SK-N-SH (cell line): ENCODE measurements at regions not wholly inside any gene's neighbourhood (a gene's known extent, or its start where the extent isn't known, plus 50 kb on each side); places are given as distances from the start of the nearest gene placed in this dataset.

Source experiments
- CTCF ChIA-PET: fragments of 300-600, 350-600 bp; formaldehyde crosslinking; extraction: SDS; loops from one replicate; lab custom pipeline; 2021; lab: Yijun Ruan, JAX
- POLR2A ChIA-PET: fragments of 350-600 bp; sonication (Branson Sonifier 250); formaldehyde crosslinking; extraction: SDS; loops from one replicate; lab custom pipeline; 2020; ENCODE audit warnings: antibody characterized with exemption, inconsistent platforms; lab: Yijun Ruan, JAX
- DNase-seq: peaks from one replicate; pipeline ENCODE4 v3.0.0; 2012
- H2AFZ ChIP-seq: fragments of 200-600 bp; sonication (generic); 2 replicates; pipeline ENCODE4 v1.8.1; 2016; ENCODE audit warnings: antibody characterized with exemption, mild to moderate bottlenecking, low read depth
- H3F3A ChIP-seq: fragments of 200-600 bp; sonication (generic); replicated peaks from 2 replicates; pipeline ENCODE3; 2016; ENCODE audit warnings: antibody characterized with exemption, mild to moderate bottlenecking; ENCODE audit not compliant: insufficient read depth
- H3K27ac ChIP-seq, 2 experiments: fragments of 200-500 bp in 1 of 2; fragments of 200-600 bp in 1 of 2; sonication (Bioruptor generic) in 1 of 2; sonication (generic), shearing (Covaris generic) in 1 of 2; 2 replicates each; pipeline versions ENCODE4 v1.5.1 to v1.6.1; 2014 to 2016; ENCODE audit warnings: low read depth in 2 of 2, inconsistent platforms in 1 of 2, low read length in 1 of 2, mild to moderate bottlenecking in 1 of 2, mixed read lengths in 1 of 2
- H3K27me3 ChIP-seq: fragments of 200-600 bp; sonication (generic), shearing (Covaris generic); 2 replicates; pipeline ENCODE4 v1.6.1; 2016; ENCODE audit warnings: mixed run types; ENCODE audit not compliant: insufficient read depth
- H3K36me3 ChIP-seq, 2 experiments: fragments of 200-500 bp in 1 of 2; fragments of 200-600 bp in 1 of 2; sonication (Bioruptor generic) in 1 of 2; sonication (generic) in 1 of 2; replicated peaks in 1 of 2; 2 replicates each; pipeline versions ENCODE3 to v1.5.1; 2014 to 2016; ENCODE audit warnings: low read length in 1 of 2, mild to moderate bottlenecking in 1 of 2; ENCODE audit not compliant: insufficient read depth in 2 of 2, control insufficient read depth in 1 of 2
- H3K4me1 ChIP-seq, 2 experiments: fragments of 200-500 bp in 1 of 2; fragments of 200-600 bp in 1 of 2; sonication (Bioruptor generic) in 1 of 2; sonication (generic), shearing (Covaris generic) in 1 of 2; 2 replicates each; pipeline versions ENCODE4 v1.5.1 to v1.6.1; 2014 to 2016; ENCODE audit warnings: low read depth in 1 of 2, low read length in 1 of 2, mixed run types in 1 of 2; ENCODE audit not compliant: insufficient read depth in 2 of 2, control insufficient read depth in 1 of 2
- H3K4me2 ChIP-seq: fragments of 200-600 bp; sonication (generic), shearing (Covaris generic); 2 replicates; pipeline ENCODE4 v1.6.1; 2017; ENCODE audit warnings: mixed run types
- H3K4me3 ChIP-seq, 2 experiments: fragments of 200-500 bp in 1 of 2; fragments of 200-600 bp in 1 of 2; sonication (Bioruptor generic) in 1 of 2; sonication (generic), shearing (Covaris generic) in 1 of 2; 2 replicates each; pipeline versions ENCODE4 v1.5.1 to v1.8.1; 2014 to 2016; ENCODE audit warnings: low read depth in 2 of 2, inconsistent platforms in 1 of 2, low read length in 1 of 2, mild to moderate bottlenecking in 1 of 2, mixed read lengths in 1 of 2, moderate library complexity in 1 of 2
- H3K79me2 ChIP-seq: fragments of 200-600 bp; sonication (generic); 2 replicates; pipeline ENCODE4 v1.8.1; 2017; ENCODE audit warnings: mild to moderate bottlenecking; ENCODE audit not compliant: insufficient read depth
- H3K9ac ChIP-seq: fragments of 200-600 bp; sonication (generic); 2 replicates; pipeline ENCODE4 v1.6.1; 2017; ENCODE audit warnings: mixed run types
- H3K9me2 ChIP-seq: fragments of 200-600 bp; sonication (generic); 2 replicates; pipeline ENCODE4 v1.6.1; 2017; ENCODE audit warnings: mixed run types
- H3K9me3 ChIP-seq: fragments of 200-600 bp; sonication (generic); 2 replicates; pipeline ENCODE4 v1.6.1; 2017; ENCODE audit warnings: mixed run types, mild to moderate bottlenecking, moderate library complexity
- H4K20me1 ChIP-seq: fragments of 200-600 bp; sonication (generic); 2 replicates; pipeline ENCODE4 v1.6.1; 2017; ENCODE audit warnings: mild to moderate bottlenecking, mixed run types; ENCODE audit not compliant: insufficient read depth
- EZH2phosphoT487 ChIP-seq: fragments of 200-600 bp; sonication (generic); IDR thresholded peaks from 2 replicates; pipeline ENCODE4 v1.6.1; 2017; ENCODE audit warnings: low read depth, mixed run types, mild to moderate bottlenecking, antibody characterized with exemption, moderate library complexity, borderline replicate concordance
- FOXJ3 ChIP-seq: sonication (generic); formaldehyde crosslinking; IDR thresholded peaks from 2 replicates; pipeline ENCODE4 v1.5.1; 2020; ENCODE audit warnings: mild to moderate bottlenecking, missing genetic modification reagents
- FOXM1 ChIP-seq: IDR thresholded peaks from 2 replicates; pipeline ENCODE4 v1.4.0; 2012; ENCODE audit warnings: low read depth, mild to moderate bottlenecking
- GABPA ChIP-seq: IDR thresholded peaks from 2 replicates; pipeline ENCODE4 v1.4.0; 2012; ENCODE audit warnings: low read depth, mild to moderate bottlenecking
- GATA2 ChIP-seq: sonication (generic); formaldehyde crosslinking; IDR thresholded peaks from 2 replicates; pipeline ENCODE4 v1.5.0; 2020; ENCODE audit warnings: mild to moderate bottlenecking, missing genetic modification reagents
- MEF2A ChIP-seq: IDR thresholded peaks from 2 replicates; pipeline ENCODE4 v1.4.0; 2012; ENCODE audit warnings: low read depth, borderline replicate concordance
- POLR2AphosphoS5 ChIP-seq: IDR thresholded peaks from 2 replicates; pipeline ENCODE4 v1.6.1; 2012; ENCODE audit warnings: low read depth, low read length
- RXRA ChIP-seq: IDR thresholded peaks from 2 replicates; pipeline ENCODE4 v1.4.0; 2012; ENCODE audit warnings: low read depth, mild to moderate bottlenecking, borderline replicate concordance
- SMC3 ChIP-seq: IDR thresholded peaks from 2 replicates; pipeline ENCODE4 v1.6.1; 2012; ENCODE audit warnings: low read depth, low read length, improper control_type of control experiment
- WGBS: methylation state at CpG from one replicate; pipeline ENCODE4 v1.1.6; 2017; ENCODE audit warnings: low lambda C conversion rate; 5-methylcytosine and 5-hydroxymethylcytosine counted together
- TF ChIP-seq, protein P1 (sequence below): IDR thresholded peaks from 2 replicates; pipeline ENCODE4 v1.4.0; 2012; ENCODE audit warnings: low read depth, borderline replicate concordance
- TF ChIP-seq, protein P2 (sequence below): IDR thresholded peaks from 2 replicates; pipeline ENCODE4 v1.6.1; 2012; ENCODE audit warnings: mild to moderate bottlenecking, low read depth, low read length, moderate library complexity
- TF ChIP-seq, protein P3 (sequence below): fragments of 150-350 bp; IDR thresholded peaks from 2 replicates; pipeline ENCODE4 v1.6.1; 2017; ENCODE audit warnings: antibody characterized with exemption, low read length, low read depth, borderline replicate concordance
- TF ChIP-seq, protein P4 (sequence below): IDR thresholded peaks from 2 replicates; pipeline ENCODE4 v1.4.0; 2012; ENCODE audit warnings: low read depth
- TF ChIP-seq, protein P5 (sequence below): IDR thresholded peaks from 2 replicates; pipeline ENCODE4 v1.4.0; 2012; ENCODE audit warnings: low read depth, borderline replicate concordance

DNA sequence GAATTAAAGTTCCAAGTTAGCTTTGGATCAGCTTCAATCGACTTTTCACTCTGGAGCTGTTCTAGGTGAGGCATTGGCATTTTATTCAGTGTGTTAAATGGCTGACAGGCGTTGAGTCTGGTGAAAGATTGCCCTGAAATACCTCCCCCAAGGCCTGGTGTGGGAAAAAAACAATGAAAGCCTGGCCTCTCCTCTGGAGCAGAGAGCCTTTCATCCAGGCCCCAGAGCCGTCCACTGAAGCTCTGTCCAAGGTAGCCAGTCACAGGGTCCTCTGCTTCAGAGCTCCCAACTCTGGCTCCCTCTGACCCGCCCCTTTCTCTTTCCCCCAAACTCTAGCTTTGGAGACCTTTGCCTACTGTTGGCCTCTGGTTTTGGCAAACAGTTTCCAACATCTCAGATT, 123.6 kb upstream of the CRHR1 start:
- Histone ChIP-seq H3K9me2 (no peaks in the 10 kb centered on the region), H3K4me1 (no peaks in the 10 kb centered on the region), H2AFZ (no peak overlapping the region), H3K4me2 (no peak overlapping the region), H3K27ac (no peak overlapping the region), H3F3A (no peaks in the 10 kb centered on the region), H3K4me3 (no peak overlapping the region), H3K36me3 (no peaks in the 10 kb centered on the region), H3K27me3 (peaks cover 19% of the 10 kb centered on the region), H3K9ac (no peak overlapping the region)
- DNase-seq = no peak
- CTCF ChIA-PET = interaction anchor here (1.1 to 1.7 kb wide), 3 partner anchors 9 to 172 kb away, joined by 3 to 6 read pairs (median 4); no protein-coding TSS in a partner anchor
- WGBS = 27% methylated on average over 4 of the region's 4 CpGs
- TF ChIP-seq GABPA (no peak), FOXM1 (no peak), MEF2A (no peak)
- TF ChIP-seq, protein P1, sequence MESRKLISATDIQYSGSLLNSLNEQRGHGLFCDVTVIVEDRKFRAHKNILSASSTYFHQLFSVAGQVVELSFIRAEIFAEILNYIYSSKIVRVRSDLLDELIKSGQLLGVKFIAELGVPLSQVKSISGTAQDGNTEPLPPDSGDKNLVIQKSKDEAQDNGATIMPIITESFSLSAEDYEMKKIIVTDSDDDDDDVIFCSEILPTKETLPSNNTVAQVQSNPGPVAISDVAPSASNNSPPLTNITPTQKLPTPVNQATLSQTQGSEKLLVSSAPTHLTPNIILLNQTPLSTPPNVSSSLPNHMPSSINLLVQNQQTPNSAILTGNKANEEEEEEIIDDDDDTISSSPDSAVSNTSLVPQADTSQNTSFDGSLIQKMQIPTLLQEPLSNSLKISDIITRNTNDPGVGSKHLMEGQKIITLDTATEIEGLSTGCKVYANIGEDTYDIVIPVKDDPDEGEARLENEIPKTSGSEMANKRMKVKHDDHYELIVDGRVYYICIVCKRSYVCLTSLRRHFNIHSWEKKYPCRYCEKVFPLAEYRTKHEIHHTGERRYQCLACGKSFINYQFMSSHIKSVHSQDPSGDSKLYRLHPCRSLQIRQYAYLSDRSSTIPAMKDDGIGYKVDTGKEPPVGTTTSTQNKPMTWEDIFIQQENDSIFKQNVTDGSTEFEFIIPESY = no peak
- TF ChIP-seq, protein P2, sequence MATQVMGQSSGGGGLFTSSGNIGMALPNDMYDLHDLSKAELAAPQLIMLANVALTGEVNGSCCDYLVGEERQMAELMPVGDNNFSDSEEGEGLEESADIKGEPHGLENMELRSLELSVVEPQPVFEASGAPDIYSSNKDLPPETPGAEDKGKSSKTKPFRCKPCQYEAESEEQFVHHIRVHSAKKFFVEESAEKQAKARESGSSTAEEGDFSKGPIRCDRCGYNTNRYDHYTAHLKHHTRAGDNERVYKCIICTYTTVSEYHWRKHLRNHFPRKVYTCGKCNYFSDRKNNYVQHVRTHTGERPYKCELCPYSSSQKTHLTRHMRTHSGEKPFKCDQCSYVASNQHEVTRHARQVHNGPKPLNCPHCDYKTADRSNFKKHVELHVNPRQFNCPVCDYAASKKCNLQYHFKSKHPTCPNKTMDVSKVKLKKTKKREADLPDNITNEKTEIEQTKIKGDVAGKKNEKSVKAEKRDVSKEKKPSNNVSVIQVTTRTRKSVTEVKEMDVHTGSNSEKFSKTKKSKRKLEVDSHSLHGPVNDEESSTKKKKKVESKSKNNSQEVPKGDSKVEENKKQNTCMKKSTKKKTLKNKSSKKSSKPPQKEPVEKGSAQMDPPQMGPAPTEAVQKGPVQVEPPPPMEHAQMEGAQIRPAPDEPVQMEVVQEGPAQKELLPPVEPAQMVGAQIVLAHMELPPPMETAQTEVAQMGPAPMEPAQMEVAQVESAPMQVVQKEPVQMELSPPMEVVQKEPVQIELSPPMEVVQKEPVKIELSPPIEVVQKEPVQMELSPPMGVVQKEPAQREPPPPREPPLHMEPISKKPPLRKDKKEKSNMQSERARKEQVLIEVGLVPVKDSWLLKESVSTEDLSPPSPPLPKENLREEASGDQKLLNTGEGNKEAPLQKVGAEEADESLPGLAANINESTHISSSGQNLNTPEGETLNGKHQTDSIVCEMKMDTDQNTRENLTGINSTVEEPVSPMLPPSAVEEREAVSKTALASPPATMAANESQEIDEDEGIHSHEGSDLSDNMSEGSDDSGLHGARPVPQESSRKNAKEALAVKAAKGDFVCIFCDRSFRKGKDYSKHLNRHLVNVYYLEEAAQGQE = peak; percentile 86
- TF ChIP-seq, all 33 proteins: peak for 1
- no peaks in the 10 kb centered on the region for H3K79me2 ChIP-seq
- H4K20me1 ChIP-seq = no peaks in the 10 kb centered on the region
- H3K9me3 ChIP-seq = no peaks in the 10 kb centered on the region
- POLR2A ChIA-PET = no interaction called here

DNA sequence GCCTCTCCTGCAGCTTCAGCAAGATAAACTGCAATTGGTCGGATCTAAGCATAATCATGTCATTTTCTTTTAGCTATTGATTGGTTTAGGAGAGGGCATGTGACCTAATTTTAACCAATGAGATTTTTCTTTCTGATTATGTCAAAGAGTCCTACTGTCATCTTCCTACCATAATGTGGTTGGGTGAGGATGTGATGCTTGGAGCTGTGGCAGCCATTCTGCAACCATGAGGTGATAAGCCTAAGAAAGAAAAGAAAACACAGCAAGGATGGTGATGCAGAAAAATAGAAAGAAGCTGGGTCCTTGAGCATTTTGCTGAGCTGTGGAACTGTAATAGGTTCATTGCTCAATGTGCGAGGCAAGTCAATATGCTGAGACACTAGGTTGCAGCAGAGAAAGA, 121.7 kb upstream of the CRHR1 start:
- Histone ChIP-seq H3K9me2 (no peaks in the 10 kb centered on the region), H3K9ac (no peak overlapping the region), H3K4me1 (no peaks in the 10 kb centered on the region), H4K20me1 (no peaks in the 10 kb centered on the region), H3K27ac (no peak overlapping the region), H2AFZ (no peak overlapping the region), H3K4me3 (no peak overlapping the region), H3K79me2 (no peaks in the 10 kb centered on the region), H3K36me3 (no peaks in the 10 kb centered on the region), H3K4me2 (no peak overlapping the region), H3K9me3 (no peaks in the 10 kb centered on the region), H3F3A (no peaks in the 10 kb centered on the region), H3K27me3 (peaks cover 23% of the 10 kb centered on the region)
- CTCF ChIA-PET = interaction anchor here (0.6 to 1.2 kb wide), 3 partner anchors 22 to 190 kb away, joined by 3 to 4 read pairs (median 4); no protein-coding TSS in a partner anchor
- DNase-seq = no peak
- 44% methylated on average over 2 of the region's 2 CpGs for WGBS
- no peak for TF ChIP-seq RXRA
- TF ChIP-seq EZH2phosphoT487 = no peak
- TF ChIP-seq SMC3 = no peak
- TF ChIP-seq, protein P3, sequence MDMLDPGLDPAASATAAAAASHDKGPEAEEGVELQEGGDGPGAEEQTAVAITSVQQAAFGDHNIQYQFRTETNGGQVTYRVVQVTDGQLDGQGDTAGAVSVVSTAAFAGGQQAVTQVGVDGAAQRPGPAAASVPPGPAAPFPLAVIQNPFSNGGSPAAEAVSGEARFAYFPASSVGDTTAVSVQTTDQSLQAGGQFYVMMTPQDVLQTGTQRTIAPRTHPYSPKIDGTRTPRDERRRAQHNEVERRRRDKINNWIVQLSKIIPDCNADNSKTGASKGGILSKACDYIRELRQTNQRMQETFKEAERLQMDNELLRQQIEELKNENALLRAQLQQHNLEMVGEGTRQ = no peak
- no peak for TF ChIP-seq POLR2AphosphoS5
- no peak for TF ChIP-seq FOXJ3 (CRISPR knock-in tag)
- TF ChIP-seq, protein P4, sequence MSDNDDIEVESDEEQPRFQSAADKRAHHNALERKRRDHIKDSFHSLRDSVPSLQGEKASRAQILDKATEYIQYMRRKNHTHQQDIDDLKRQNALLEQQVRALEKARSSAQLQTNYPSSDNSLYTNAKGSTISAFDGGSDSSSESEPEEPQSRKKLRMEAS = no peak
- TF ChIP-seq, protein P5, sequence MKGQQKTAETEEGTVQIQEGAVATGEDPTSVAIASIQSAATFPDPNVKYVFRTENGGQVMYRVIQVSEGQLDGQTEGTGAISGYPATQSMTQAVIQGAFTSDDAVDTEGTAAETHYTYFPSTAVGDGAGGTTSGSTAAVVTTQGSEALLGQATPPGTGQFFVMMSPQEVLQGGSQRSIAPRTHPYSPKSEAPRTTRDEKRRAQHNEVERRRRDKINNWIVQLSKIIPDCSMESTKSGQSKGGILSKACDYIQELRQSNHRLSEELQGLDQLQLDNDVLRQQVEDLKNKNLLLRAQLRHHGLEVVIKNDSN = no peak
- TF ChIP-seq GATA2 (CRISPR knock-in tag) = no peak
- POLR2A ChIA-PET = no interaction called here
